MM.1S (cell line): ENCODE measurements at regions not wholly inside any gene's neighbourhood (a gene's known extent, or its start where the extent isn't known, plus 50 kb on each side); places are given as distances from the start of the nearest gene placed in this dataset.

ENCODE experiments used
- DNase-seq: peaks from one replicate; pipeline ENCODE4 v3.0.0-alpha.2; 2015
- H2AFZ ChIP-seq: fragments of 300-600 bp; sonication (generic); 2 replicates; pipeline ENCODE4 v1.6.0; 2016; ENCODE audit warnings: antibody characterized with exemption, low read length
- H3F3A ChIP-seq: fragments of 300-600 bp; sonication (generic); 2 replicates; pipeline ENCODE4 v1.6.1; 2016; ENCODE audit warnings: mild to moderate bottlenecking, antibody characterized with exemption, low read length, moderate library complexity, mixed read lengths; ENCODE audit not compliant: insufficient read depth
- H3K27ac ChIP-seq: fragments of 300-600 bp; sonication (generic); 2 replicates; pipeline ENCODE4 v1.5.1; 2016; ENCODE audit warnings: mild to moderate bottlenecking, low read length
- H3K27me3 ChIP-seq: fragments of 300-600 bp; sonication (generic); replicated peaks from 2 replicates; pipeline ENCODE4 v1.6.0; 2016; ENCODE audit warnings: low read length; ENCODE audit not compliant: insufficient read depth
- H3K36me3 ChIP-seq: fragments of 300-600 bp; sonication (generic); replicated peaks from 2 replicates; pipeline ENCODE4 v1.6.1; 2016; ENCODE audit warnings: mild to moderate bottlenecking, low read length, mixed read lengths; ENCODE audit not compliant: insufficient read depth
- H3K4me1 ChIP-seq: fragments of 300-600 bp; sonication (generic); 2 replicates; pipeline ENCODE4 v1.6.1; 2016; ENCODE audit warnings: low read length, mixed read lengths
- H3K4me2 ChIP-seq: fragments of 300-600 bp; sonication (generic); 2 replicates; pipeline ENCODE4 v1.6.0; 2016; ENCODE audit warnings: low read depth, low read length
- H3K4me3 ChIP-seq: fragments of 300-600 bp; sonication (generic); 2 replicates; pipeline ENCODE4 v1.5.1; 2016; ENCODE audit warnings: low read length, mixed read lengths
- H3K79me2 ChIP-seq: fragments of 300-600 bp; sonication (generic); 2 replicates; pipeline ENCODE4 v1.6.1; 2016; ENCODE audit warnings: mixed run types, low read length, mixed read lengths
- H3K9ac ChIP-seq: fragments of 300-600 bp; sonication (generic); 2 replicates; pipeline ENCODE4 v1.6.1; 2016; ENCODE audit warnings: low read length, mixed read lengths
- H3K9me2 ChIP-seq: fragments of 300-600 bp; sonication (generic); replicated peaks from 2 replicates; pipeline ENCODE4 v1.6.1; 2016; ENCODE audit warnings: mild to moderate bottlenecking, low read length, mixed read lengths; ENCODE audit not compliant: insufficient read depth
- H3K9me3 ChIP-seq: fragments of 300-600 bp; sonication (generic); replicated peaks from 2 replicates; pipeline ENCODE4 v1.6.1; 2016; ENCODE audit warnings: mild to moderate bottlenecking, low read length, mixed read lengths; ENCODE audit not compliant: insufficient read depth
- H4K20me1 ChIP-seq: fragments of 300-600 bp; sonication (generic); 2 replicates; pipeline ENCODE4 v1.6.1; 2016; ENCODE audit warnings: mild to moderate bottlenecking, low read length, moderate library complexity, mixed read lengths; ENCODE audit not compliant: insufficient read depth
- EZH2 ChIP-seq: fragments of 300-600 bp; sonication (generic); optimal IDR thresholded peaks from 2 replicates; pipeline ENCODE3; 2017; ENCODE audit warnings: low read depth, mild to moderate bottlenecking, antibody characterized with exemption, low read length, mixed read lengths
- EZH2phosphoT487 ChIP-seq: fragments of 300-600 bp; sonication (generic); IDR thresholded peaks from 2 replicates; pipeline ENCODE4 v1.6.1; 2018; ENCODE audit warnings: antibody characterized with exemption, low read length
- TF ChIP-seq, protein P1 (sequence below): fragments of 300-600 bp; sonication (generic); IDR thresholded peaks from 2 replicates; pipeline ENCODE4 v1.5.1; 2016; ENCODE audit warnings: antibody characterized with exemption, low read length, mixed read lengths

DNA sequence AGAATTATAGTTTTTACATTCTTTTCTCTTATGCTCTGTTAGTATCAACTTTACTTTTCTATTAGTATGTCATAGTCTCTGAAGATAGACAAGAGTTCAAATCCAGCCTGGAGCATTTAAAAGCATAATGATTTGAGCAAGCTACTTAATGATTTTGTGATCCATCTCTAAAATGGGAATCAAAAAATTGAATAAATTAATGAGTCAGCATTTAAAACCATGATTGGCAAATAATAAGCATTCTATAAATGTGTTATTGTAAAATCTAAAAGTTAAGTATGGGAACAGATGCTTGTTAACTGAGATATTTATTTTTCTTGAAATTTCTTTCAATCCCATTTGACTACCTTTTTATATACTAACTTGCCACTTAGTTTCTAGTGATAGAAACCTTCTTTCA is 391.6 kb downstream of the PCDH7 start:
- H3K9me2 ChIP-seq = no peaks in the 10 kb centered on the region
- no peaks in the 10 kb centered on the region for H3K79me2 ChIP-seq
- H4K20me1 ChIP-seq = no peaks in the 10 kb centered on the region
- no peak overlapping the region for H3K9ac ChIP-seq
- no peaks in the 10 kb centered on the region for H3K27me3 ChIP-seq
- H3K36me3 ChIP-seq = no peaks in the 10 kb centered on the region
- TF ChIP-seq EZH2 = no peak
- TF ChIP-seq, protein P1, sequence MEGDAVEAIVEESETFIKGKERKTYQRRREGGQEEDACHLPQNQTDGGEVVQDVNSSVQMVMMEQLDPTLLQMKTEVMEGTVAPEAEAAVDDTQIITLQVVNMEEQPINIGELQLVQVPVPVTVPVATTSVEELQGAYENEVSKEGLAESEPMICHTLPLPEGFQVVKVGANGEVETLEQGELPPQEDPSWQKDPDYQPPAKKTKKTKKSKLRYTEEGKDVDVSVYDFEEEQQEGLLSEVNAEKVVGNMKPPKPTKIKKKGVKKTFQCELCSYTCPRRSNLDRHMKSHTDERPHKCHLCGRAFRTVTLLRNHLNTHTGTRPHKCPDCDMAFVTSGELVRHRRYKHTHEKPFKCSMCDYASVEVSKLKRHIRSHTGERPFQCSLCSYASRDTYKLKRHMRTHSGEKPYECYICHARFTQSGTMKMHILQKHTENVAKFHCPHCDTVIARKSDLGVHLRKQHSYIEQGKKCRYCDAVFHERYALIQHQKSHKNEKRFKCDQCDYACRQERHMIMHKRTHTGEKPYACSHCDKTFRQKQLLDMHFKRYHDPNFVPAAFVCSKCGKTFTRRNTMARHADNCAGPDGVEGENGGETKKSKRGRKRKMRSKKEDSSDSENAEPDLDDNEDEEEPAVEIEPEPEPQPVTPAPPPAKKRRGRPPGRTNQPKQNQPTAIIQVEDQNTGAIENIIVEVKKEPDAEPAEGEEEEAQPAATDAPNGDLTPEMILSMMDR = no peak
- H3K9me3 ChIP-seq = no peaks in the 10 kb centered on the region
- DNase-seq = no peak
- no peak overlapping the region for H3K4me3 ChIP-seq
- no peaks in the 10 kb centered on the region for H3F3A ChIP-seq
- H3K4me1 ChIP-seq = peaks cover 8% of the 10 kb centered on the region
- no peak overlapping the region for H2AFZ ChIP-seq
- H3K4me2 ChIP-seq = no peak overlapping the region
- H3K27ac ChIP-seq = no peak overlapping the region

DNA sequence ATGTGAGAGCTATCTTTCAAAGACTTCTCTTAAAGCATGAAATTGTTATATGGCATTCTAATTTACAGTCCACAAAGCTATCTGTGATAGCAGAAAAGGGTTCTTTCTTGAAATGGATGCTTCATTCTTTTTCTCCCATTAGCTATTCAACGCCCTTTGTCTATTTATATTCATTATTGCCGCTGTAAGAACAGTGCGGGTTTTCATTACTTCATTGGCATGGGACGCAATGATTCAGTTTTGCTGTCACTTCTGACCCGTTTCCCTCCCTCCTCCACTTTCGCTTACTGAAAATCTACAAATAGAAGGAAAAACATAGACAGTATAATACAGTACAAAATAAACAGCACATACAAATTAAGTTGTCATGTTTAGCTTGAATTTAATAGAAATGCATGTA is 394.6 kb downstream of the PCDH7 start:
- TF ChIP-seq, protein P1 = no peak
- TF ChIP-seq EZH2 (no peak), EZH2phosphoT487 (no peak)
- H3K4me3 ChIP-seq = no peak overlapping the region
- no peaks in the 10 kb centered on the region for H3F3A ChIP-seq
- H4K20me1 ChIP-seq = no peaks in the 10 kb centered on the region
- H3K4me2 ChIP-seq = no peak overlapping the region
- no peaks in the 10 kb centered on the region for H3K9me2 ChIP-seq
- H3K4me1 ChIP-seq = peaks cover 8% of the 10 kb centered on the region
- no peaks in the 10 kb centered on the region for H3K79me2 ChIP-seq
- H3K9me3 ChIP-seq = no peaks in the 10 kb centered on the region
- no peaks in the 10 kb centered on the region for H3K36me3 ChIP-seq
- H2AFZ ChIP-seq = no peak overlapping the region
- H3K27ac ChIP-seq = no peak overlapping the region
- H3K9ac ChIP-seq = no peak overlapping the region
- no peak for DNase-seq
- no peaks in the 10 kb centered on the region for H3K27me3 ChIP-seq

DNA sequence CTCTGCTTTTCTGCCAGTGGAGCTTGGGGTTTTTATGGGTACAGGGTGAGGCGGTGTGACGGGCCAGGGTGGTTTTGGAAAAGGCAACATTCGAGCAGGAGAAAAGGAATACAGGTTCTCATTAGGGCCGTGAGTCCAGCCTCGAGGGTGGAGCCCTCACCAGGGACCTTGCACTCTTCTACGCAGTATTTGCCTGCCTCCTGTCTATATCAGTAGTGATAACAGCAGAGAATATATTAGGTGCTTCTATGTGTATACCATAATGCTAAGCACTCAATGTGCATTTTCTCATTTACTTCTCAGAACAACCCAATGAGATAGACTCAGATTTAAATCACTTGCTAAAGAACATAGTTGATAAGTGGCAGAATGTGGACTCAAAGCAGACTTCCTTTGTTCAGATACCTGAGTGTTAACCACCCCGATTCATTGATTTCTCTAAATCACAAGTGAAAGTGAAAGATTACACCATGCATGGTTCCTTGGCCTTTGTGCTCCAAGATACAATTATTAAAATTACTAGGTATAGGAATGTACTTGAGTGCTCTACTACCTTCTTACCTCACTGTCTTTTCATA is 403.9 kb downstream of the PCDH7 start:
- Histone ChIP-seq H3K27me3 (no peaks in the 10 kb centered on the region), H3K9ac (no peak overlapping the region), H4K20me1 (no peaks in the 10 kb centered on the region), H3K4me3 (no peak overlapping the region), H3K79me2 (no peaks in the 10 kb centered on the region), H3K27ac (no peak overlapping the region), H3K4me2 (no peak overlapping the region), H3K36me3 (no peaks in the 10 kb centered on the region), H3K9me2 (no peaks in the 10 kb centered on the region), H2AFZ (no peak overlapping the region), H3K4me1 (no peaks in the 10 kb centered on the region), H3F3A (no peaks in the 10 kb centered on the region), H3K9me3 (no peaks in the 10 kb centered on the region)
- no peak for DNase-seq
- TF ChIP-seq EZH2phosphoT487 (no peak), EZH2 (no peak)
- TF ChIP-seq, protein P1 = no peak
